ENCODE measurements at regions not wholly inside any gene's neighbourhood (a gene's known extent, or its start where the extent isn't known, plus 50 kb on each side); places are given as distances from the start of the nearest gene placed in this dataset.

DNA sequence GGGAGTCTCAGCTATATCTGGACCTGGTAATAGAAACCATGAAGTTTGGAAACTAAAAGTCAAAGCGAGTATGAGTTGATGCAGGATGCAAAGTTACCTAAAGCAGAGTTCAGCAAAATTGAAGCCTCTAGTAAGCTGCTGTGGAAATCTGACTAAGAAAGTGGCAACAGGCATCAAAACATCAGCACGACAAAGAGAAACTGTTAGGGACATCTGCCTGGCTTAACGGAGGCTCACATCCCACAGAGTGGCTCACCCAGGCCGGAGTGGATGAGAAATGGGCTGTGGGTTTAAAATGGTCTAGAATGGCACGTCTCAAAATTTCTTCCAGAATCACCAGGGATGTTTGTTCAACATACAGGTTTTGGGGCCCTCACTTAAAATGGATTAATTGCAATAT lies 164.1 kb upstream of the NPY start:
- Histone ChIP-seq H3K27ac (no peak overlapping the region), H3K4me3 (no peak overlapping the region), H3K36me3 (no peaks in the 10 kb centered on the region), H3K9me3 (no peaks in the 10 kb centered on the region), H3K4me1 (no peaks in the 10 kb centered on the region), H3K27me3 (no peaks in the 10 kb centered on the region)
- TF ChIP-seq, protein P1, sequence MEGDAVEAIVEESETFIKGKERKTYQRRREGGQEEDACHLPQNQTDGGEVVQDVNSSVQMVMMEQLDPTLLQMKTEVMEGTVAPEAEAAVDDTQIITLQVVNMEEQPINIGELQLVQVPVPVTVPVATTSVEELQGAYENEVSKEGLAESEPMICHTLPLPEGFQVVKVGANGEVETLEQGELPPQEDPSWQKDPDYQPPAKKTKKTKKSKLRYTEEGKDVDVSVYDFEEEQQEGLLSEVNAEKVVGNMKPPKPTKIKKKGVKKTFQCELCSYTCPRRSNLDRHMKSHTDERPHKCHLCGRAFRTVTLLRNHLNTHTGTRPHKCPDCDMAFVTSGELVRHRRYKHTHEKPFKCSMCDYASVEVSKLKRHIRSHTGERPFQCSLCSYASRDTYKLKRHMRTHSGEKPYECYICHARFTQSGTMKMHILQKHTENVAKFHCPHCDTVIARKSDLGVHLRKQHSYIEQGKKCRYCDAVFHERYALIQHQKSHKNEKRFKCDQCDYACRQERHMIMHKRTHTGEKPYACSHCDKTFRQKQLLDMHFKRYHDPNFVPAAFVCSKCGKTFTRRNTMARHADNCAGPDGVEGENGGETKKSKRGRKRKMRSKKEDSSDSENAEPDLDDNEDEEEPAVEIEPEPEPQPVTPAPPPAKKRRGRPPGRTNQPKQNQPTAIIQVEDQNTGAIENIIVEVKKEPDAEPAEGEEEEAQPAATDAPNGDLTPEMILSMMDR (IDR thresholded peaks at IDR 0.05): no peak
- TF ChIP-seq POLR2A (IDR thresholded peaks at IDR 0.05): no peak
- TF ChIP-seq POLR2AphosphoS5 (IDR thresholded peaks at IDR 0.05): no peak
- intact Hi-C loops (cut with DNase I; ENCODE audit: low total_unique reads): no loop called here
- DNase-seq (ENCODE audit: low spot score in 2 of 2): no peak

DNA sequence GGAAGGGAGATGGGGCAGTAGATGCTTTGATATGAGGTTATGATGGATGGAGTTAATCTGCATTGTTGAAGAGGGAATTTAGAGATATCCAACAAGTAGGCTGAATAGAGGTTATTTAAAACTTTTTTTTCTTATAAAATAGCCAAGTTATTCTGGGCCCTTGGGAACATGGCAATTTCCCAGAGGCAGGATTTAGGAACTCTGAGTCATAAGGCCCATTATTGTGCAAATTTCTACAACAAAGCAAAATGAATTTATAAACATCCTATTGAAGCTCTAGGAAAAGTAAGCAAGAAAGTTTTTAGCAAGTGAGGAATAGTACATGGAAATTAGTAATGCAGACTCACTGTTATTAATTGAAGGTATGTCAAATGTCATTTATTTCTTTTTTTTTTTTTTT lies 160.9 kb upstream of the NPY start:
- H3K4me1 ChIP-seq: no peaks in the 10 kb centered on the region
- no peak overlapping the region for H3K27ac ChIP-seq
- no peaks in the 10 kb centered on the region for H3K36me3 ChIP-seq
- TF ChIP-seq, protein P1 (IDR thresholded peaks at IDR 0.05): no peak
- no peak for DNase-seq (ENCODE audit: low spot score in 2 of 2)
- intact Hi-C loops (cut with DNase I; ENCODE audit: low total_unique reads): no loop called here
- H3K4me3 ChIP-seq: no peak overlapping the region
- no peaks in the 10 kb centered on the region for H3K27me3 ChIP-seq
- no peaks in the 10 kb centered on the region for H3K9me3 ChIP-seq

DNA sequence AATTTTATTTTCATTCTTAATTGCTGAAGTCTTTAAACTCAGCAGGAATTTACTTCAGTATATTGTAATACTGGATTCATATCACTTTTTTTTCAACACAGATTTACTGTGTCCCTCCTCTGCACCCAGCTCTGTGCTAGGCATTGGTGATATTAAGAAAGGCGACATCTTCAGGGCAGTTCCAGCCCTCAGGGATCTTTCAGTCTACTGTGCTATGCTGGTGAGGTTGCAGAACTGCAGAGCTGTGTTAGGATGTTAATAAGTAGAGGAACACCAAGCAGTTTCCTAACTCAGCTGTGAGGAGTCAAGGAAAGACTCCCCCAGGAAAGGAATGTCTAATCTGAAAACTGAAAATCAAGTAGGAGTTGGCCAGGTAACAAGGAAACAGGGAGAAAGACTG lies 158.2 kb upstream of the NPY start:
- no peaks in the 10 kb centered on the region for H3K27me3 ChIP-seq
- no peak overlapping the region for H3K4me3 ChIP-seq
- H3K36me3 ChIP-seq: no peaks in the 10 kb centered on the region
- no peaks in the 10 kb centered on the region for H3K4me1 ChIP-seq
- intact Hi-C loops (cut with DNase I; ENCODE audit: low total_unique reads): no loop called here
- no peak for DNase-seq (ENCODE audit: low spot score in 2 of 2)
- H3K27ac ChIP-seq: no peak overlapping the region
- H3K9me3 ChIP-seq: no peaks in the 10 kb centered on the region
- TF ChIP-seq POLR2AphosphoS5 (IDR thresholded peaks at IDR 0.05) (no peak), POLR2A (IDR thresholded peaks at IDR 0.05) (no peak)
- TF ChIP-seq, protein P1 (IDR thresholded peaks at IDR 0.05): no peak

DNA sequence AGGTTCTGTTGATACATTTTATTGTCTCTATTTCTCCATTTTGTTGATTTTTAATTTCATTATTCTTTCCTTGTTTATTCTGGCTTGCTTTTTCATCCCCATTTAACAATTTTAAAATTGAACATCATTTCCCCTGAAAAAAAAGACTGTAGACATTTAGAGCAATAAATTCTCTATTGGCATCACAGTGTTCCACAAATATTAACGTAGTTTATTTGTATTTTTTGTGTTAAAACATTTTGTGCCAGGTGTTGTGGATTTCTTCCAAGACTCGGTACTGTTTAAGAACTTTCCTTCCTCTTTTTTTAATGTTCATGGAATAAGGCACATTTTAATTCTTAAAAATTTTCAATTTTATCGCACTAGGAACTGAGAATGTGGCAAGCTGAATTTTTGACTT lies 156.1 kb upstream of the NPY start:
- Histone ChIP-seq H3K36me3 (no peaks in the 10 kb centered on the region), H3K9me3 (no peaks in the 10 kb centered on the region), H3K27ac (no peak overlapping the region), H3K27me3 (no peaks in the 10 kb centered on the region), H3K4me1 (no peaks in the 10 kb centered on the region), H3K4me3 (no peak overlapping the region)
- DNase-seq (ENCODE audit: low spot score in 2 of 2): no peak
- TF ChIP-seq POLR2AphosphoS5 (IDR thresholded peaks at IDR 0.05) (no peak), POLR2A (IDR thresholded peaks at IDR 0.05) (no peak)
- TF ChIP-seq, protein P1 (IDR thresholded peaks at IDR 0.05): no peak
- intact Hi-C loops (cut with DNase I; ENCODE audit: low total_unique reads): no loop called here

DNA sequence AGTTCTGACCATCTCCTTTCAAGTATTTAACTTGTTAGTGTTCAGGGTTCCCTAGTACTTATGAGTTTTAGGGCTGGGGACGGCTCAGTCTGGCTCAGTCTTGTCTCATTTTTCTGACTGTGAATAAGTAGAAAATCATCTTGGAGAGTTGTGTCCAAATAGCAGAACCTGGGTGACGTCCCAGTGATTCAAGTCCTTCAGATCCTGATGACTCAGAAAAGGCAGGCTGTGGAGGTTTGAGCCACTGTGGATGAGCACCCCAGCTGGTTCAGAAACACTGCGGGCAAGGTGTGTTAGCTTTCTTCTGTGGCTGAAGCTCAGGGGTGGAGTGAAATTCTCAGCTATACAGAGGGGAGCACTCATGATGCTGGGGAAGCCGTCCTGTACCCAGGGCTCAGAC lies 154.4 kb upstream of the NPY start:
- Histone ChIP-seq H3K27me3 (no peaks in the 10 kb centered on the region), H3K4me3 (no peak overlapping the region), H3K9me3 (no peaks in the 10 kb centered on the region), H3K4me1 (no peaks in the 10 kb centered on the region), H3K27ac (no peak overlapping the region), H3K36me3 (no peaks in the 10 kb centered on the region)
- DNase-seq (ENCODE audit: low spot score in 2 of 2): no peak
- intact Hi-C loops (cut with DNase I; ENCODE audit: low total_unique reads): no loop called here
- no peak for TF ChIP-seq POLR2AphosphoS5 (IDR thresholded peaks at IDR 0.05)
- TF ChIP-seq, protein P1 (IDR thresholded peaks at IDR 0.05): no peak
- no peak for TF ChIP-seq POLR2A (IDR thresholded peaks at IDR 0.05)
